T-cell (primary cell): ENCODE measurements at regions not wholly inside any gene's neighbourhood (a gene's known extent, or its start where the extent isn't known, plus 50 kb on each side); places are given as distances from the start of the nearest gene placed in this dataset.

Experiments
- ATAC-seq, 4 experiments: fragments of 200-7000 bp in 3 of 4; fragments of 150-1000 bp in 1 of 4; cut with Tn5 transposase; replicated peaks in 1 of 4; 1 replicate in 3 of 4; 2 replicates in 1 of 4; pipeline ENCODE4 v1.10.0; 2021; ENCODE audit warnings: moderate library complexity in 3 of 4, mild to moderate bottlenecking in 2 of 4, moderate number of reproducible peaks in 1 of 4
- CTCF ChIA-PET, 2 donors: fragments of 300-600 bp; sonication (Branson Sonifier 250); formaldehyde crosslinking; loops; one replicate each; lab custom pipeline; 2022; ENCODE audit warnings: antibody characterized with exemption in 2 of 2; lab: Charles Lee
- POLR2A ChIA-PET, 2 donors: fragments of 300-600 bp; sonication (Branson Sonifier 250); formaldehyde crosslinking; loops; one replicate each; lab custom pipeline; 2022; ENCODE audit warnings: antibody characterized with exemption in 2 of 2; lab: Charles Lee
- DNase-seq, 35 experiments: peaks; one replicate each; pipeline versions ENCODE4 v3.0.0 to v3.0.0-alpha.2; 2013 to 2023
- H3K27ac ChIP-seq: one replicate; pipeline ENCODE4 v1.5.1; 2013; ENCODE audit warnings: low read length
- H3K27me3 ChIP-seq, 2 experiments: replicated peaks in 1 of 2; 1 replicate in 1 of 2; 2 replicates in 1 of 2; pipeline versions ENCODE4 v1.6.1 to v1.7.0; 2013; ENCODE audit warnings: low read length in 1 of 2, mixed read lengths in 1 of 2; ENCODE audit not compliant: control insufficient read depth in 2 of 2, insufficient read depth in 2 of 2; ENCODE audit errors: extremely low read depth in 1 of 2
- H3K36me3 ChIP-seq, 2 donors: 1 replicate in 1 of 2; 2 replicates in 1 of 2; pipeline versions ENCODE4 v1.6.1 to v1.7.0; 2013; ENCODE audit warnings: low read length in 1 of 2; ENCODE audit not compliant: control insufficient read depth in 2 of 2, insufficient read depth in 1 of 2; ENCODE audit errors: extremely low read depth in 1 of 2
- H3K4me1 ChIP-seq, 2 experiments: 1 replicate in 1 of 2; 2 replicates in 1 of 2; pipeline versions ENCODE4 v1.6.1 to v1.7.0; 2013; ENCODE audit warnings: low read length in 2 of 2, mixed read lengths in 1 of 2; ENCODE audit not compliant: insufficient read depth in 2 of 2, control insufficient read depth in 1 of 2; ENCODE audit errors: extremely low read depth in 1 of 2
- H3K4me3 ChIP-seq, 2 donors: 1 replicate in 1 of 2; 2 replicates in 1 of 2; pipeline versions ENCODE4 v1.5.1 to v1.7.0; 2013; ENCODE audit warnings: mild to moderate bottlenecking in 2 of 2, low read length in 1 of 2, moderate library complexity in 1 of 2; ENCODE audit not compliant: control insufficient read depth in 1 of 2; ENCODE audit errors: extremely low read depth in 1 of 2
- H3K9me3 ChIP-seq: 2 replicates; pipeline ENCODE4 v1.7.0; 2013
- H3K27ac Mint-ChIP-seq, 2 donors: one replicate each; pipeline ENCODE4 v1.8.0; 2020 to 2021; ENCODE audit warnings: mild to moderate bottlenecking in 2 of 2, mixed read lengths in 2 of 2
- H3K27me3 Mint-ChIP-seq, 2 donors: one replicate each; pipeline ENCODE4 v1.8.0; 2021 to 2022; ENCODE audit warnings: mixed read lengths in 2 of 2
- H3K36me3 Mint-ChIP-seq: one replicate; pipeline ENCODE4 v1.8.0; 2021; ENCODE audit warnings: mixed read lengths
- H3K4me1 Mint-ChIP-seq, 3 donors: one replicate each; pipeline ENCODE4 v1.8.0; 2020 to 2022; ENCODE audit warnings: mixed read lengths in 3 of 3, mild to moderate bottlenecking in 1 of 3
- H3K4me3 Mint-ChIP-seq, 3 donors: one replicate each; pipeline ENCODE4 v1.8.0; 2020 to 2022; ENCODE audit warnings: mild to moderate bottlenecking in 3 of 3, mixed read lengths in 3 of 3, moderate library complexity in 3 of 3
- H3K9me3 Mint-ChIP-seq, 3 donors: one replicate each; pipeline ENCODE4 v1.8.0; 2020 to 2022; ENCODE audit warnings: mixed read lengths in 3 of 3
- WGBS: methylation state at CpG from one replicate; pipeline ENCODE4 v1.1.5; 2013; ENCODE audit warnings: missing lambda C conversion rate; ENCODE audit not compliant: insufficient coverage; 5-methylcytosine and 5-hydroxymethylcytosine counted together

GRCh38 chr15:58308742-58309355 is 122.9 kb upstream of the LIPC start:
- Mint-ChIP-seq H3K27me3 (no peaks in the 10 kb centered on the region), H3K4me3 (no peak overlapping the region), H3K27ac (no peak overlapping the region), H3K36me3 (no peaks in the 10 kb centered on the region), H3K9me3 (no peaks in the 10 kb centered on the region), H3K4me1 (peaks cover 15 to 35% (median 17%) of the 10 kb centered on the region in 3 donors)
- no peaks in the 10 kb centered on the region for H3K9me3 ChIP-seq
- no peak overlapping the region for H3K27ac ChIP-seq
- peaks cover 12 to 16% of the 10 kb centered on the region in 2 experiments for H3K4me1 ChIP-seq
- CTCF ChIA-PET: interaction anchor here in 1 of 2 donors (0.5 kb wide), 1 partner anchor 242 kb away, joined by 3 read pairs; no protein-coding TSS in a partner anchor
- POLR2A ChIA-PET: no interaction called here
- DNase-seq: no peak
- no peak overlapping the region for H3K4me3 ChIP-seq
- WGBS: 92% methylated on average over 10 of the region's 10 CpGs
- ATAC-seq: no peak
- no peaks in the 10 kb centered on the region for H3K36me3 ChIP-seq
- no peaks in the 10 kb centered on the region for H3K27me3 ChIP-seq

DNA sequence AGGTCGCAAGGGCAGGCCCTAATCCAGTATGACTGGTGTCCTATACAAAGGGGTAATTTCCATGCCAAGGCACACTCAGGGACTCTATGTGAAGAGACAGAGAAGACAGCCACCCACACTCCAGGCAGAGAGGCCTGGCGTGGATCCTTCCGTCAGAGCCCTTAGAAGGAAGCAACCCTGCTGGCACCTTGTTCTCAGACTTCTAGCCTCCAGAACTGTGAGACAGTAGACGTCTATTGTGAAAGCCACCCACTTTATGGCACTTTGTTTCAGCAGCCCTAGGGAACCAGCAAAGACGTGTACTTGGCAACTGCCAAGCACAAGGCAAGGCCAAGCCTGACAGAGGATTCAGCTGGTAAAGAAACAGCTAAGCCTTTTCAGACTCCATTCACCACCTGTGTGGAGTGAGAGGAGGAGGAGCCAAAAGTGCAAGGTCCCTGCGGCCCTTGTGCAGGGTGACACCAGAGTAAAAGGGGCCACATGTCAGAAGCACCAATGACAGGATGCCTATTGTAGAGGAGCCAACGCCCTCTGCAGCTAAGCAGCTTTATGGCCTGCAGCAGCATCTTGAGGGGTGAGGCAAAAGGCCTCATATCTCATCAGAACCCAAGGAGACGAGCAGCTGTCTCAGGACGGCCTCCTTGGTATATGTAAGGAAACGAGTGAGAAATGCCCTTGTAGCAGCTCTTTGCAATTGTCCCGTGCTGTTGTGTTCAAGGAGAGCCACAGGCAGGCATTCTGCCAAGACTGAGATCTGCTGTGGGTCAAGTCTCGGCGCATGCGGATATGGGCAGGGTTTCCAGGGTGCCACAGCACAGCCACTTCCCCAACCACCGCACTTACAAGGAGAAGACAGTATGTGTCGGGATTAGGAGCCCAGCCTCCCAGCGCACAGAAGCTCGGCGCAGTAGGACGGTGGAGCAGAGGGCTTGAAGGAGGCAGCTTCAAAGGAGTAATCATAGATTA is 121.5 kb upstream of the LIPC start:
- ChIA-PET CTCF (no interaction called here), POLR2A (no interaction called here)
- Histone ChIP-seq H3K4me3 (no peak overlapping the region), H3K27me3 (no peaks in the 10 kb centered on the region), H3K27ac (no peak overlapping the region), H3K36me3 (no peaks in the 10 kb centered on the region), H3K9me3 (no peaks in the 10 kb centered on the region), H3K4me1 (peaks cover 23 to 25% of the 10 kb centered on the region in 2 experiments)
- Mint-ChIP-seq H3K4me1 (peaks cover 28 to 49% (median 29%) of the 10 kb centered on the region in 3 donors), H3K27me3 (no peaks in the 10 kb centered on the region), H3K36me3 (no peaks in the 10 kb centered on the region), H3K4me3 (no peak overlapping the region), H3K9me3 (no peaks in the 10 kb centered on the region), H3K27ac (no peak overlapping the region)
- no peak for ATAC-seq
- no peak for DNase-seq
- WGBS: 92% methylated on average over 13 of the region's 20 CpGs

GRCh38 chr15:58311556-58311955 is 120.2 kb upstream of the LIPC start:
- no peaks in the 10 kb centered on the region for H3K27me3 Mint-ChIP-seq
- H3K27ac Mint-ChIP-seq: no peak overlapping the region
- Histone ChIP-seq H3K27me3 (no peaks in the 10 kb centered on the region), H3K36me3 (no peaks in the 10 kb centered on the region), H3K4me1 (peaks cover 25 to 27% of the 10 kb centered on the region in 2 experiments), H3K9me3 (no peaks in the 10 kb centered on the region), H3K4me3 (no peak overlapping the region), H3K27ac (no peak overlapping the region)
- POLR2A ChIA-PET: no interaction called here
- no peaks in the 10 kb centered on the region for H3K36me3 Mint-ChIP-seq
- H3K4me1 Mint-ChIP-seq: peaks cover 38 to 55% (median 40%) of the 10 kb centered on the region in 3 donors
- DNase-seq: no peak
- no peak overlapping the region for H3K4me3 Mint-ChIP-seq
- WGBS: 100% methylated on average over 1 of the region's 4 CpGs
- ATAC-seq: no peak
- CTCF ChIA-PET: no interaction called here
- no peaks in the 10 kb centered on the region for H3K9me3 Mint-ChIP-seq

DNA sequence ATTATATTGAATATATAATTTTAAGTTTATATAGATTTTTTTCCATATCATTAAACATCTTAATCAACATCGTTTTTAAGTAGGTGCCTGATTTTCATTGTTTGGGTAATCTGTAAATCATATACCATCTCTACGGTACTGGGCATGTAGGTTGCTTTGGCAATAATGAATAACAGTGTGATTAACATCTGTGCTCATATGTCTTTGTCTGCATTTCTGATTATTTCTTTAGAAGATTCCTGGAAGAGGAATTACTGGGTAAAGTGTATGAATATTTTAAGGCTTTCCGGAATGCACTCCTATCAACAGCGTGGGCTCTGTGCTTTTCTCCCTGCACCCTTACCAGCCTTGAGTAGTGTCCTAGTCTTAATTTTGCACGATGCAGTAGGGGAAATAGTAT is 119.8 kb upstream of the LIPC start:
- no CpG with 5 or more reads among the region's 5 CpGs for WGBS
- ChIA-PET CTCF (no interaction called here), POLR2A (no interaction called here)
- peaks cover 24 to 25% of the 10 kb centered on the region in 2 experiments for H3K4me1 ChIP-seq
- Mint-ChIP-seq H3K9me3 (no peaks in the 10 kb centered on the region), H3K36me3 (no peaks in the 10 kb centered on the region), H3K4me3 (no peak overlapping the region), H3K27ac (no peak overlapping the region), H3K4me1 (peaks cover 35 to 50% (median 37%) of the 10 kb centered on the region in 3 donors), H3K27me3 (no peaks in the 10 kb centered on the region)
- no peak overlapping the region for H3K27ac ChIP-seq
- H3K36me3 ChIP-seq: no peaks in the 10 kb centered on the region
- DNase-seq (no peak), ATAC-seq (no peak)
- H3K9me3 ChIP-seq: no peaks in the 10 kb centered on the region
- no peak overlapping the region for H3K4me3 ChIP-seq
- no peaks in the 10 kb centered on the region for H3K27me3 ChIP-seq

DNA sequence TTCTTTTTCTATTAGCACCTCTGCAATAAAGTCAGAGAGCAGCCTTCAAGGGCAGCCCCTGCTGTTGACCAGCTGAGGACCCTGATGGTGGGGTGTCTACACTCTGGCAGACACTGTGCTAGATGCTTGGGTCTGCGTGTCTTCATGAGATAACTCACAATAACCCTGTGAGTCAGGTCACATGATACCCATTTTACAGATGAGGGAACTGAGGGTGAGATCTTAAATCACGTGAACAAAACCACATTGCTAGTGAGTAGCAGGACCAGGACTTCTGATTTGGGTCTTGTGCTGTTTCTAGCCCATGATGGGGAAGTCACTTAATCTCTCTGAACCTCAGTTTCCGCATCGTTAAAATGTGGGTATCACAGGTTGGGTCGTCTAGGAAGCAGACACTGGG is 118.5 kb upstream of the LIPC start:
- Histone ChIP-seq H3K27me3 (no peaks in the 10 kb centered on the region), H3K4me1 (peaks cover 21 to 25% of the 10 kb centered on the region in 2 experiments), H3K36me3 (no peaks in the 10 kb centered on the region), H3K27ac (peak overlapping the region; percentile 82), H3K9me3 (no peaks in the 10 kb centered on the region), H3K4me3 (no peak overlapping the region)
- Mint-ChIP-seq H3K9me3 (no peaks in the 10 kb centered on the region), H3K4me1 (peaks cover 34 to 44% (median 37%) of the 10 kb centered on the region in 3 donors), H3K36me3 (no peaks in the 10 kb centered on the region), H3K4me3 (peak overlapping the region in 1 of 3 donors; percentile 30), H3K27ac (peak overlapping the region; percentile 70 to 77), H3K27me3 (no peaks in the 10 kb centered on the region)
- CTCF ChIA-PET: no interaction called here
- POLR2A ChIA-PET: no interaction called here
- 59% methylated on average over 4 of the region's 5 CpGs for WGBS
- DNase-seq (peak in 1 of 35 experiments; percentile 36), ATAC-seq (peak in 1 of 4 experiments; percentile 18)

DNA sequence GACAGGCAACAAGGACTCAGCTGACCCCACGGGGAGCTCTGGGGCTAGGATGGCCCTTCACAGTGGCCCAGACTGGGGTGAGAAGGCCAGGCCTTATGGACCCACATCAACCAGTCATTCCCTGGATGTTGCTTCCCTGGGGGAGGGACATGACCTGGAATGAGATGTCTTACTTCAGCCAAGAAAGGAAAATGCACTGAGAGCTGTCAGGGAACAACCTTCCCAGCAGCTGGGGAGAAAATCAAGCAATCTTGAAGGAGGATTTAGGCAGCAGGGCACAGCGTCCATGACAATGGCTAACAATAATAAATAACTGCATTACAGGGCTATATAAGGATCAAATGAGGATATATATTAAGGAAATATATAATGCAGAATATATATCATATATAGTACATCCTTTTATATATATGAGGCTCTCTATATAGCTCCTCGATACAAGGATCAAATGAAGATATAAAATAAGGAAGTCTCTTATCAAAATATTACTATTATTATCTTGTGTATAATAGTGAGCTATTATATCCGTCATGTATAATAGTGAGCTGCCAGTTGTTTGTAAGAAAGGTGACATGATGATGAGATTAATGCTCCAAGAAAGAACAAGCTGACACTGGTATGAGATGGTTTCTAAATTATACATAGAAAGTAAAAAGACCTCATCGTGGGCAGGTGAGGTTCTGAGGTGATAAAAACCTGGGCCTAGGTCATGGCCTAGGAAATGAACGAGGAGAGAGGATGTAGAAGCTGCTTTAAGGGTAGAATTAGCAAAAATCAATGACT is 117.8 kb upstream of the LIPC start:
- no peaks in the 10 kb centered on the region for H3K27me3 Mint-ChIP-seq
- POLR2A ChIA-PET: interaction anchor here in 1 of 2 donors (0.5 kb wide), 1 partner anchor 793 kb away, joined by 7 read pairs; no protein-coding TSS in a partner anchor
- Histone ChIP-seq H3K4me3 (no peak overlapping the region), H3K27ac (peak overlapping the region; percentile 82), H3K4me1 (peaks cover 21 to 25% of the 10 kb centered on the region in 2 experiments), H3K9me3 (no peaks in the 10 kb centered on the region), H3K27me3 (no peaks in the 10 kb centered on the region), H3K36me3 (no peaks in the 10 kb centered on the region)
- ATAC-seq (no peak), DNase-seq (no peak)
- no peaks in the 10 kb centered on the region for H3K9me3 Mint-ChIP-seq
- CTCF ChIA-PET: interaction anchor here in 1 of 2 donors (0.5 to 1.0 kb wide), 2 partner anchors 457 to 1206 kb away, joined by 3 read pairs; partner anchors contain the start of gene MINDY2
- H3K36me3 Mint-ChIP-seq: no peaks in the 10 kb centered on the region
- H3K27ac Mint-ChIP-seq: peak overlapping the region; percentile 95 to 98
- peak overlapping the region in 1 of 3 donors; percentile 30 for H3K4me3 Mint-ChIP-seq
- WGBS: 29% methylated on average over 3 of the region's 6 CpGs
- H3K4me1 Mint-ChIP-seq: peaks cover 34 to 44% (median 37%) of the 10 kb centered on the region in 3 donors
